H1 (cell line): ENCODE measurements at regions not wholly inside any gene's neighbourhood (a gene's known extent, or its start where the extent isn't known, plus 50 kb on each side); places are given as distances from the start of the nearest gene placed in this dataset.

Experiments used
- CTCF ChIP-seq, 3 experiments: IDR thresholded peaks; 1 replicate in 2 of 3; 2 replicates in 1 of 3; pipeline versions ENCODE4 v1.5.1 to v1.6.1; 2011; ENCODE audit warnings: low read length in 3 of 3, mild to moderate bottlenecking in 3 of 3, inconsistent platforms in 2 of 3, low read depth in 1 of 3, moderate library complexity in 1 of 3; ENCODE audit not compliant: insufficient read depth in 1 of 3; ENCODE audit errors: control extremely low read depth in 1 of 3
- EGR1 ChIP-seq: IDR thresholded peaks from 2 replicates; pipeline ENCODE4 v1.6.1; 2011; ENCODE audit warnings: low read depth, low read length, borderline replicate concordance
- JUN ChIP-seq: IDR thresholded peaks from 2 replicates; pipeline ENCODE4 v1.6.1; 2011; ENCODE audit warnings: low read depth, mild to moderate bottlenecking, improper control_type of control experiment, low read length
- JUND ChIP-seq: IDR thresholded peaks from 2 replicates; pipeline ENCODE4 v1.6.1; 2011; ENCODE audit warnings: mild to moderate bottlenecking, improper control_type of control experiment, low read length
- POLR2A ChIP-seq, 2 experiments: IDR thresholded peaks; 1 replicate in 1 of 2; 2 replicates in 1 of 2; pipeline ENCODE4 v1.6.1; 2011; ENCODE audit warnings: low read depth in 2 of 2, low read length in 2 of 2, mild to moderate bottlenecking in 2 of 2; ENCODE audit errors: control extremely low read depth in 1 of 2
- POLR2AphosphoS5 ChIP-seq: IDR thresholded peaks from 2 replicates; pipeline ENCODE4 v1.6.1; 2011; ENCODE audit warnings: low read depth, low read length
- RAD21 ChIP-seq, 2 experiments: IDR thresholded peaks in 1 of 2; conservative IDR thresholded peaks in 1 of 2; 2 replicates each; pipeline ENCODE4 v1.6.1; 2011; ENCODE audit warnings: low read depth in 2 of 2, low read length in 2 of 2, improper control_type of control experiment in 1 of 2, inconsistent platforms in 1 of 2, mild to moderate bottlenecking in 1 of 2, moderate library complexity in 1 of 2
- SIN3A ChIP-seq, 2 experiments: IDR thresholded peaks in 1 of 2; conservative IDR thresholded peaks in 1 of 2; 2 replicates each; pipeline ENCODE4 v1.6.1; 2011 to 2012; ENCODE audit warnings: low read length in 2 of 2, improper control_type of control experiment in 1 of 2, low read depth in 1 of 2, mild to moderate bottlenecking in 1 of 2
- TBP ChIP-seq: IDR thresholded peaks from 2 replicates; pipeline ENCODE4 v1.6.1; 2011; ENCODE audit warnings: low read depth, low read length, improper control_type of control experiment

DNA sequence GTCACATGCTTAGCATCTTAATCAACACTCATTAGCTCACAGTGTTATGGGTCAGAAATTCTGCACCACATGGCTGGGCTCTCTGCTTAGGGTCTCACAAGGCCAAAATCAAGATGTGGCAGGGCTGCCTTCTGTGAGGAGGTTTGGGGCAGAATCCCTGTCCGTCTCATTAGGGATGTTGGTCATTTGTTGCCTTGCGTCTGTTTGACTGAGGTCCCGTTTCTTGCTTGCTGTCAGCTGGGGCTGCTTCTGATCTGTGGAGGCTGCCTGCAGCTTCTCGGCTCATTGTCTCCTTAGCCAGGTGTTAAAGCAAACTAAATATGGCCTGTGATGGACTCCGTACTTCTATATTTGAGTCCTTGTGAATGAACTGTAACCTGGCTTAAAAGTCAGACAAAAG is 146.5 kb downstream of the NDUFA10 start:
- TF ChIP-seq RAD21 (IDR thresholded peaks at IDR 0.05 in 1 of 2, conservative IDR thresholded peaks at IDR 0.05 in 1 of 2; ENCODE audit: low read depth in 2 of 2, low read length in 2 of 2) (no peak), CTCF (IDR thresholded peaks at IDR 0.05; ENCODE audit: control extremely low read depth in 1 of 3, insufficient read depth in 1 of 3, low read depth in 1 of 3, low read length in 3 of 3) (no peak), JUN (no peak), POLR2AphosphoS5 (no peak), POLR2A (IDR thresholded peaks at IDR 0.05; ENCODE audit: control extremely low read depth in 1 of 2, low read depth in 2 of 2, low read length in 2 of 2) (no peak), SIN3A (conservative IDR thresholded peaks at IDR 0.05 in 1 of 2, IDR thresholded peaks at IDR 0.05 in 1 of 2; ENCODE audit: low read depth in 1 of 2, low read length in 2 of 2) (no peak), JUND (no peak), EGR1 (no peak), TBP (no peak)
